HG03108 (cell line): ENCODE measurements at regions not wholly inside any gene's neighbourhood (a gene's known extent, or its start where the extent isn't known, plus 50 kb on each side); places are given as distances from the start of the nearest gene placed in this dataset.

Experiments
- ATAC-seq: cut with Tn5 transposase; IDR thresholded peaks from one replicate; pipeline ENCODE4 v1.9.1; 2021; ENCODE audit warnings: moderate library complexity; ENCODE audit not compliant: unreplicated experiment

GRCh38 chr2:5039241-5039975 is 652.8 kb upstream of the SOX11 start:
- no peak for ATAC-seq

DNA sequence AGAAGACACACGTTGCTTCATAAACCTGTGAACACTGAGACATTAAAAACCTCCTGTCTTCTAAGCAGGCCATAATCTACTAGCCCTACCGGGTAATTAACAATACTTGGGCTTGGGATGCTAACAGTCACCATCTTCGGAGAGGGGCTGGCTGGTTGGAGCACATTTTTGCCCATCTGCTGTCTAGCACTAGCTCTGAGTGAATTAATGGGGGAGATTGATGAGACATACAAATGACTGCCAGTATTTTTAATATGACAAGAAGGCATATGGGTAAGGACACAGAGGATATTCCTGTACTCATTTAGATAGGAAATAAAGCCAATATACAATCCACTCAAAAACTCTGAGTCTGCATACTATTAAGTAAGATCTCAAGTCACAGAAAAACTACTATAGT is 651.6 kb upstream of the SOX11 start:
- ATAC-seq = no peak

DNA sequence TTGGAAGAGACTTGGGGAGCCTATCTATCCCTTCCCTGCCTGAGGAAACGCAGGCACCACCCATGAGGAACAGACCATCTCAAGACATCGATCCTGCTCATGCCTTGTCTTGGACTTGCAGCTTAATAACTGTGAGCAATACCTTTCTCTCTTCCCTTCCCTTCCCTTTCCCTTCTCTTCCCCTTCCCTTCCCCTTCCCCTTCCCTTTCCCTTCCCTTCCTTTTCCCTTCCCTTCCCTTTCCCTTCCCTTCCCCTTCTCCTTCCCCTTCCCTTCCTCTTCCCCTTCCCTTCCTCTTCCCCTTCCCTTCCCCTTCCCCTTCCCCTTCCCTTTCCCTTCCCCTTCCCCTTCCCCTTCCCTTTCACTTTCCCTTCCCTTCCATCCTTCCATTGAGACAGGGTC is 650.7 kb upstream of the SOX11 start:
- no peak for ATAC-seq

GRCh38 chr2:5042666-5043440 is 649.3 kb upstream of the SOX11 start:
- no peak for ATAC-seq

GRCh38 chr2:5051300-5051699 is 640.9 kb upstream of the SOX11 start:
- ATAC-seq = no peak

DNA sequence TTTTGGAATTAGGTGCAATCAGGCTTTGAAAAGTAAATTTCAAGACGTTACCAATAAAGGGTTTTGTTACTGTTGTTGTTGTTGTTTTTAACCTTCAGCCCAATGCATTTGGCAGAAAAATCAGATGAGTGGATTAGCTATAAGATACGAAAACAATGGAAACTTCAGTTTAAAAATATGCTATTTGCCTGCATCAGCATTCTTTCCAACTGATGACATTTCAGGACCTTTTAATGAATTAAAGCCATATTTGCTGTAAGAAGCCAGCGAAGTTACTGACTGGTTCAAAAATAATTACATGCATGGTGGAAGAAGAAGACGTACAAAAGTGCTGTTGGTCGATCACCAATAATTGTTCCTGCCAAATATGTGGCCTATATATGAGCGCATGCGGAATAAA is 639.3 kb upstream of the SOX11 start:
- ATAC-seq = no peak

DNA sequence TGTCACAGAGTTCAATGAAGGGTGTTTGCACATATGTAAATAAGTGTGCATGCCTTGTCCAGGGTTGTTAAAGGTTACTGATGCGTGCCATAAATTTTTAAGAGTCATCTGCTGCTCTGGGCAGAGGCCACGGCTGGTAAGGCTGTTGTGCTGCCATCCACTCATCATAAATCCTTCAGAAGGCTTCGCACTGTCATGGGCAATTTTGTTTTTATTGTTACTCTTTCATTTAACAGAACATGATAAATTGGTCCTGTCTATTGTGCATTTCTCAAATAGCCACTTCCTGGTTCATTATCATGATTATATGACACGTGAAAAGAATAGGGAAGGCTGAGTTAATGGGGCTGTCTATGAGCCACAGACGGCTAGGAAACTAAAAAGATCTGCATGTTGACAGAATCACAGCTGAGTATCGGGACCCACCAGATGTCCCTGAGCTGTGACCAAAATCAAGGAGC is 634.3 kb upstream of the SOX11 start:
- ATAC-seq = no peak

GRCh38 chr2:5060956-5061355 is 631.2 kb upstream of the SOX11 start:
- ATAC-seq = no peak

DNA sequence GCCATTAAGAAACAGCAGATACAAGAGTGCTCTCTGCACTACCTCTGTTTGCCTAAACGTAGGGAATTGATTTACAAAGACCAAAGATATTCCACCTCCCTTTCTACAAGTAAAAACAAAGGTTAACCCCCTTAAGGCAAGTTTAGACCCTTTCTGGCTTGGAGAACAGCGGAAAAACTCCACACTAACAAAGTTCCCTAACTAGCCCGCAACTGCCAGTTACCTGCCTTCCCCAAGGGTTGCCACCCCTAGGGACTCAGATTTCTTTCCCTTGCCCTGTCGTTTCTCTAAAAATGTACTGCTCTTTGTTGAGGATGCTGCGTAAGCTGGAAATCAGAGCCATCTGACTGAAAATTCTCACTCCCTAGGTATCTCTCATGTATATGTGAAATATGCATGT is 627.5 kb upstream of the SOX11 start:
- no peak for ATAC-seq

- no peak for ATAC-seq
These were observed 624.4 kb upstream of the SOX11 start for GRCh38 chr2:5067816-5068215.

DNA sequence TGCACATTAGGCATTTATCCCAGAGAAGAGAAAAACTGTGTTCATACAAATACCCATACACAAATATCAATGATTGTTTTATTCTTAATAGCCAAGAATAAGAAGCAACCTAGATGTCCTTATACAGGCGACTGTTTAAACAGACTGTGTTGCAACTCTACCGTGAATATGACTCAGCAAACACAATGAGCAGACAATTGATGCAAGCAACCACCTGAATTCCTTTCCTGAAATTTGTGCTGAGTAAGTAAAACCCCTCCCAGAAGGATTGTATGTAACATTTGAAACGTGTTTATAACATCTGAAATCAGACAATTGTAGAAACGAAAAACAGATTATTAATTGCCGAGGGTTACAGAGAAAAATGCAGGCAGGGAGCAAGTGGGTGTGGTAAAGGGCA is 621.9 kb upstream of the SOX11 start:
- no peak for ATAC-seq

- no peak for ATAC-seq
These were observed 617.5 kb upstream of the SOX11 start for GRCh38 chr2:5074733-5075132.

DNA sequence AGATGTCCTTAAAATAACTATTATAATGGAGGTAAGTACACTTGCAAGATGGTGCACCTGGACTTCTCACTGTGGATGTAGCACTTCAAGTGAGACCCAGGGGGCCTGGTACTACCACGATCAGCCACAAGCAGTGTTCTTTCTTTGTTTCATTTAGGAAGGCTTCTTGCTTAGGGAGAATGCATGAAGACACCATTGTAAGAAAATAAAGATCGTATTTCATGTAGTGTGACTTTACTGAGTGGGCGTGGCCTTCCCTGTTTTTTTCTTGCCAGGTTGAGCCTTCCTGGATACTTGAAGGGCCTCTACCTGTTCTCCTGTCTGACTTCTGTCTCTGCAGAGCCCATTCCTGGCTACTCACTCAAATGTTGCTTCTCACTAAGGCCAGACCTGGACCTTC is 615.6 kb upstream of the SOX11 start:
- ATAC-seq = no peak

GRCh38 chr2:5077479-5078089 is 614.6 kb upstream of the SOX11 start:
- no peak for ATAC-seq

DNA sequence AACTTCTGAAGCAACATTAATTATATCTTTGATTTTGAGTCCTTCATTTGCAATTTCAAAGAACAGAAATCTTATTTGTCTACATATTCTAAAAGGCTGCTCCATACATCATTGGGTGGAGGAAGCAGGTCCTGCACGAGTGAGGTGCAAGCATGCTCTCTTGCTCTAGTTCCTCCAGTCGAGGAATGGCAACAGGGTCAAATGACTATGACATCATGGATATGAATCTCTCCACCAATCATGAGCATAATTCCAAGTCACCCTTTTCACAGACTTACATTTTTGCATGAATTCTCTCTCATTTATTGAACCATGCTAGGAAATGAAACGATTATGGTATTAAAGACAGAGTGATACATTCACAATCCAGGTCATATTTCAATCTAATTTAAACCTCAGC is 608.8 kb upstream of the SOX11 start:
- ATAC-seq = no peak

DNA sequence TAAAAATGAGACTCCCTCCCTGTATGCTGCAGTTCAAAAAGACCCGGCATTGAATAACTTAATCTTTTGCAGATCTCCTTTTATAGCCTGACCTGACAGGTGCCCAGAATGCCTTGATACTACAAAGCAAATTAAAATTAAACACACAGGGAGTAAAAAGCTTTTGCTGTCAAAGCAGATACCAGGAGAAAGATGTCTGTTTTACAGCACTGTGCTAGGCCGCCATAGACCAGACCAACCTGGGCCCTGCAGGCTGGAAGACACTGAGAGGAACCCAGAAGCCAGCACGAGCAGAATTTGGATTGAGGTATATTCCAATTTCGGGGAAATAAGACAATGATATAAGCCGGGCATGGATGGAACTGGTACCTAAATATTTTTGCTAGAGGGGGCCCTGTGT is 602.8 kb upstream of the SOX11 start:
- ATAC-seq = no peak

GRCh38 chr2:5093056-5093455 is 599.1 kb upstream of the SOX11 start:
- no peak for ATAC-seq

- no peak for ATAC-seq
These were observed 598.7 kb upstream of the SOX11 start for GRCh38 chr2:5093518-5093917.

- ATAC-seq = no peak
These were observed 598.0 kb upstream of the SOX11 start for GRCh38 chr2:5094192-5094591.

DNA sequence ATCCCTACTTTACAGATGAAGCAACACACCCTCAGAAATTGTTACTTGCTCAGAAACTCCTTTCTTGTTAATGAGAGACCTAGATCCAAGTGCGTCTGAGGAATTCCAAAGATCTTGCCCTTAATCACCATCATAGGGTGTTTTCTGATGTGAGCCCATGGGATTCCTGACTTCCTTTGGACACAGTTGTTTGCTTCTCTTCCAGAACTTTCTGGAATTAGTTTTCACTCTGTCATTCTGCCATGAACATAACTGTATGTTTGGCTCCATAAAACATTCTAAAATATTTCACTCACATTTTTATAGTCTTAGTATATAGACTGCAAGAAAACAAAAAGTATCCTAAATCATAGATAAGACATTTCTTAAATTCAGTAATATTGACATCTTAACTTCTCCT is 593.9 kb upstream of the SOX11 start:
- ATAC-seq = no peak

DNA sequence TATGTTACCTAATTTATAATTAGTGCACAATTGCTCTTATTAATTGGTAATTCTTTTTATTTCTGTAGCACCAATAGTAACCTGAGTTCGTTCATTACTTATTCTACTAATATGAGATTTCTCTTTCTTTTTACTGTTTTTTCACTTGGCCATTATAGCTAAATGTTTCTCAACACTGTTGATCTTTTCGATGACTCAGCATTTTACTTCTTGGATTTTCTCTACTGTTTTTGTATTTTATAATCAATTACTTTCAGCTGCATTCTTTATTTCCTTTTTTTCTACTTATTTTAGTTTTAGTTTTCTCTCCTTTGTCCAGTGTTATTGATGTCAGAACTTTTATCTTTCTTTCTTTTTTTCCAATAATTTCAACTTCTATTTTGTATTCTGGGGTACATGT is 589.4 kb upstream of the SOX11 start:
- no peak for ATAC-seq

GRCh38 chr2:5111581-5111980 is 580.6 kb upstream of the SOX11 start:
- no peak for ATAC-seq
